IPS DF 6.9 (cell line): ENCODE measurements at regions not wholly inside any gene's neighbourhood (a gene's known extent, or its start where the extent isn't known, plus 50 kb on each side); places are given as distances from the start of the nearest gene placed in this dataset.

Source experiments
- DNase-seq: peaks from one replicate; pipeline ENCODE4 v3.0.0-alpha.2; 2013; ENCODE audit warnings: low read depth, low spot score
- H3K27ac ChIP-seq: one replicate; pipeline ENCODE4 v1.5.1; 2013; ENCODE audit warnings: low read length, control low read depth
- H3K27me3 ChIP-seq: 2 replicates; pipeline ENCODE4 v1.6.1; 2013; ENCODE audit warnings: mild to moderate bottlenecking, low read length; ENCODE audit not compliant: control insufficient read depth, insufficient read depth
- H3K36me3 ChIP-seq: 2 replicates; pipeline ENCODE4 v1.6.1; 2013; ENCODE audit warnings: low read length; ENCODE audit not compliant: control insufficient read depth, insufficient read depth
- H3K4me1 ChIP-seq: 2 replicates; pipeline ENCODE4 v1.6.1; 2013; ENCODE audit warnings: low read length; ENCODE audit not compliant: control insufficient read depth, insufficient read depth
- H3K4me3 ChIP-seq: 2 replicates; pipeline ENCODE4 v1.5.1; 2013; ENCODE audit warnings: mild to moderate bottlenecking, low read length
- H3K9me3 ChIP-seq: 2 replicates; pipeline ENCODE4 v1.6.1; 2013; ENCODE audit warnings: low read length, inconsistent platforms; ENCODE audit not compliant: control insufficient read depth, insufficient read depth
- WGBS: extraction: QIAGEN DNeasy Blood & Tissue Kit; methylation state at CpG from one replicate; pipeline ENCODE4 v1.1.7; 2013; ENCODE audit warnings: mixed read lengths, missing lambda C conversion rate; ENCODE audit not compliant: insufficient read length, insufficient coverage; 5-methylcytosine and 5-hydroxymethylcytosine counted together

DNA sequence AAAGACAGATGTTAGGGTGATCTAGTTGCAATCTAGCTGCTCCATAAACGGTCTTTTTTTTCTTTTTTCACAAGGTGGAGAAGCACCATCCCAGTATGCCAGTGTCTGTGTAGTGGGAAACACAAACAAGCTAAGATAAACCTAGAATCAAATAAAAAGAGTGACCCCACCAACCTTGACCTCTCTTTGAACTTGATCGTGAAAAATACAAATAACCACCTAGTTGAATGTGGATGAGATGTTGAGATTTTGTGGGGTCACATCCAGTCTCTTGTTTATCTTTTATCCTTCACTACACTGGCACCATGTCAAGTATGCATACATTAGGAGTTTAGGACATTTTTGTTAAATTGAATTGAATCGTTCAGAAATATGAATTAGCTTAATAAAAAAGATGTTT lies 194.6 kb upstream of the EYA4 start:
- no peak for DNase-seq
- 100% methylated on average over 1 of the region's 3 CpGs for WGBS
- no peak overlapping the region for H3K27ac ChIP-seq
- H3K4me3 ChIP-seq: no peak overlapping the region
- no peaks in the 10 kb centered on the region for H3K9me3 ChIP-seq
- H3K4me1 ChIP-seq: no peaks in the 10 kb centered on the region
- H3K27me3 ChIP-seq: no peaks in the 10 kb centered on the region
- no peaks in the 10 kb centered on the region for H3K36me3 ChIP-seq

GRCh38 chr6:133047065-133047665 lies 194.0 kb upstream of the EYA4 start:
- no peak for DNase-seq
- Histone ChIP-seq H3K27ac (no peak overlapping the region), H3K4me3 (no peak overlapping the region), H3K27me3 (no peaks in the 10 kb centered on the region), H3K4me1 (no peaks in the 10 kb centered on the region), H3K9me3 (no peaks in the 10 kb centered on the region), H3K36me3 (no peaks in the 10 kb centered on the region)
- no CpG with 5 or more reads among the region's 5 CpGs for WGBS

DNA sequence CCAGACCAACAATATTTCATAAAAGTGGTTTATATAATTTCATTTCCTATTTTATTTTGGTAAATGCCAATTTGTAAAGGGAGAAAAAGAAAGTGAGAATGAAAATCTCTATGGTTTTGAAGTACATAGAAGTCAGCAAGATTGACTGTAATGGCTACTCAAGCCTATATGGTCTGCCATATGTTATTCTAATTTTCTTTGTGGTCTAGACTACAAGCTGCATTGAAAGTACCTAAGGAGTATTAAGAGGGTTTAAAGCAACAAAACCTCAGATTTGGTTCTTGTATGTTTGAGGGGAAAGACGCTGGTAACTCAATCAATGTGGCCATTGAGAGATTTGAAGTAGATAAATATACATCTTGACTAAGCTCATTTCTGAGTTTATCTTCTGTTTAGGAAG lies 193.5 kb upstream of the EYA4 start:
- H3K9me3 ChIP-seq: no peaks in the 10 kb centered on the region
- WGBS: no CpG with 5 or more reads among the region's 1 CpG
- DNase-seq: no peak
- H3K4me3 ChIP-seq: no peak overlapping the region
- no peaks in the 10 kb centered on the region for H3K4me1 ChIP-seq
- H3K36me3 ChIP-seq: no peaks in the 10 kb centered on the region
- no peak overlapping the region for H3K27ac ChIP-seq
- H3K27me3 ChIP-seq: no peaks in the 10 kb centered on the region

DNA sequence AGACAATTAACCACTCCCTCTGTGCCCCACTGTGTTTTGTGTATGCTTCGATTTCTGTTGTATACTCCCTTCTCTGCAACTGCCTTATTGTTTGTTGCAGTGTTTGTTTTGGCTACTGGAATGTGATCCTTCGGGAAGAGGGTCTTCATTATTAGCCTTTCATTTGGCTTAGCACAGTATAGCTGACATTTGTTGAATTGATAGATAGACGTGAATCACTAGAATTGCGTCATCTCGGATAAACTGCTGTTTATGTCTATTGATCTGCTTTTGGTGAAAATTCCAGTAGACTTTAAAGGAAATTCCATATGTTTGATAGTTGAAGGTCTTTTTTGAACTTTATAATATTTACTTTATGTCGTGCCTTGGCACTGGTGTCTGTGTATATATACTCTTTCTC lies 189.9 kb upstream of the EYA4 start:
- no CpG with 5 or more reads among the region's 6 CpGs for WGBS
- no peak for DNase-seq
- Histone ChIP-seq H3K36me3 (no peaks in the 10 kb centered on the region), H3K27me3 (no peaks in the 10 kb centered on the region), H3K27ac (no peak overlapping the region), H3K9me3 (no peaks in the 10 kb centered on the region), H3K4me3 (no peak overlapping the region), H3K4me1 (peaks cover 3% of the 10 kb centered on the region; the same call in 1 of the 2 replicates)

- Histone ChIP-seq H3K27ac (no peak overlapping the region), H3K36me3 (no peaks in the 10 kb centered on the region), H3K4me3 (no peak overlapping the region), H3K4me1 (peaks cover 3% of the 10 kb centered on the region; the same call in 1 of the 2 replicates), H3K9me3 (no peaks in the 10 kb centered on the region), H3K27me3 (no peaks in the 10 kb centered on the region)
- WGBS: no CpG with 5 or more reads among the region's 2 CpGs
- no peak for DNase-seq
Measured at GRCh38 chr6:133052465-133052864, 188.7 kb upstream of the EYA4 start.

- H3K9me3 ChIP-seq: no peaks in the 10 kb centered on the region
- no peak for DNase-seq
Measured at GRCh38 chr6:133055441-133055966, 185.7 kb upstream of the EYA4 start.

DNA sequence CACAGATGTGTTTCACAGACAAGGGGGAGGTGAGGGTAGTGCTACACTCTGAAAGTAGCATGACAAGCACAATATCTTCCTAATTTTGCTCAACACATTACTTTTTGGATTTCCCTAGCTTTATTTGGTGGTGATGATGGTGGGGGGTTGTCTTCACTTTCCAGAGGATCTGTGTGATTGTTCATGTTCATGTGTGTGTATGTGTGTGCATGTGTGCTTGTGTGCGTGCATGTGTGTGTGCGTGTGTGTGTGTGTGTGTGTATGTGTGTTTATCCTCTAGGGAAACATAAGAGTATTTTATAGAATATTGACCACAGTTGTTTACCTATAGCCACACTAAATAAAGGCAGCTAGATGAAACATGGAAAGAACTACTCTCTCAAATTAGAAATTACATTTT lies 183.8 kb upstream of the EYA4 start:
- no CpG with 5 or more reads among the region's 2 CpGs for WGBS
- no peak overlapping the region for H3K27ac ChIP-seq

More at GRCh38 chr6:133055441-133055966, 185.7 kb upstream of the EYA4 start:
- no peak overlapping the region for H3K4me3 ChIP-seq
- no peaks in the 10 kb centered on the region for H3K27me3 ChIP-seq
- peaks cover 3% of the 10 kb centered on the region; the same call in 1 of the 2 replicates for H3K4me1 ChIP-seq
- no CpG with 5 or more reads among the region's 5 CpGs for WGBS
- H3K36me3 ChIP-seq: no peaks in the 10 kb centered on the region
- H3K27ac ChIP-seq: no peak overlapping the region

DNA sequence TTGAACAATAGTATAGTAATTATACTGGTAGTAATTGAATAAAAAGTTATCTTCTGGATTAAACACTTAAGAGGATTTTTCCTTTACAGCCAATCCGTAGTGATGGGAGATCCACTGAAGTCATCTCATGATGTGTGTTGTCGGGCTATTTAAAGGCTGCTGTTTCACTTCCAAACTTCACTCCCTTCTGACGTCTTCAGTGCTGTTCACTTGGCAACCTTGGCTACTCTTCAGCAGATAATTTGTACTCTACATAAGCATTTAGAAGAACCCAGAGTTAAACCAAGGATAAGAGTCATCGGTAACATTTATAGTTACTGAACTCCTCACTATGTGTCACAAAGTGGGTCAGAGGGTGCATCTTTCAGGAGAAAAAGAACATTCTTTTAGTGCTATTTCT lies 179.1 kb upstream of the EYA4 start:
- no peak overlapping the region for H3K27ac ChIP-seq
- H3K4me3 ChIP-seq: no peak overlapping the region
- no peaks in the 10 kb centered on the region for H3K36me3 ChIP-seq
- H3K9me3 ChIP-seq: no peaks in the 10 kb centered on the region
- WGBS: no CpG with 5 or more reads among the region's 4 CpGs
- H3K27me3 ChIP-seq: no peaks in the 10 kb centered on the region
- no peaks in the 10 kb centered on the region for H3K4me1 ChIP-seq
- no peak for DNase-seq

More for the DNA sequence above, 183.8 kb upstream of the EYA4 start:
- no peaks in the 10 kb centered on the region for H3K27me3 ChIP-seq
- no peaks in the 10 kb centered on the region for H3K9me3 ChIP-seq
- H3K36me3 ChIP-seq: no peaks in the 10 kb centered on the region
- no peak overlapping the region for H3K4me3 ChIP-seq
- DNase-seq: no peak
- H3K4me1 ChIP-seq: peaks cover 3% of the 10 kb centered on the region; the same call in 1 of the 2 replicates

DNA sequence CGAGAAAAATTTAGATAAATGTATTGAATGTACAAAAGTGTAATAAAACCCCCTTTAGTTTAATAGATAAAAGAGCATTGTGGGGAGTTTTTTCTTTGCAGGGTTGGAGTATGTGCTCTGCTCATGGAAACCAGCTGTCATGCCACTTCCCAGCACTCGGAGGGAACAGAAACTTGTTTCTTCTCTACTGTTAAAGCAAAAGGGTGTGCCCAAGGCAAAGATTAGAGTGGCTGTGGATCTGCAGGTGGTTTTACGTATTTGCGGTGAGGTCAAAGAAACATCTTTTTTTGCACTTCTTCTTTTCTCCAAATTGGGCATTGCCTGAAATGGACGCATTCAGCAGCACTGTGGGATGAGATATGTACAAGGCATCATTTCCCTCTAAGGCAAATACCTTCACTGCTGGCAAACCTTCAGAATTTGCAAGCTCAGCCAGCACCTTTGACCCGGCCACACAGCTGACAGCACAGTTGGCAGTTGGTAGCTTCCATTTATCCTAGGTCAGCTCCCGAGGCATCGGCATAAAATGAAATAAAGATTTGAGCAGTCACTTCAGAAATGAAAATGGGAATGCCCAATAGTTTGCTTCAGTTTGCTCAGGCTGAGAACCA lies 178.4 kb upstream of the EYA4 start:
- Histone ChIP-seq H3K27me3 (no peaks in the 10 kb centered on the region), H3K4me3 (no peak overlapping the region), H3K36me3 (no peaks in the 10 kb centered on the region), H3K4me1 (no peaks in the 10 kb centered on the region), H3K27ac (no peak overlapping the region), H3K9me3 (no peaks in the 10 kb centered on the region)
- WGBS: no CpG with 5 or more reads among the region's 8 CpGs
- DNase-seq: no peak

GRCh38 chr6:133067960-133068359 lies 173.2 kb upstream of the EYA4 start:
- H3K4me1 ChIP-seq: no peaks in the 10 kb centered on the region
- DNase-seq: no peak
- H3K4me3 ChIP-seq: no peak overlapping the region
- H3K27ac ChIP-seq: no peak overlapping the region
- no peaks in the 10 kb centered on the region for H3K9me3 ChIP-seq
- no CpG with 5 or more reads among the region's 3 CpGs for WGBS
- no peaks in the 10 kb centered on the region for H3K36me3 ChIP-seq
- no peaks in the 10 kb centered on the region for H3K27me3 ChIP-seq
